GM18517 (cell line): ENCODE measurements at regions not wholly inside any gene's neighbourhood (a gene's known extent, or its start where the extent isn't known, plus 50 kb on each side); places are given as distances from the start of the nearest gene placed in this dataset.
"Not testable (repeated sequence)": the region's sequence is repeated elsewhere in the genome, so short reads cannot be mapped to it uniquely, and the experiment has no call there.

Source experiments
- ATAC-seq: cut with Tn5 transposase; IDR thresholded peaks from one replicate; pipeline ENCODE4 v1.9.1; 2021; ENCODE audit warnings: mild to moderate bottlenecking, moderate library complexity; ENCODE audit not compliant: unreplicated experiment

GRCh38 chr7:114084472-114085312 lies 165.9 kb upstream of the PPP1R3A start:
- ATAC-seq = peak; percentile 20

- no peak for ATAC-seq
Observed at GRCh38 chr7:114084002-114084471, 165.2 kb upstream of the PPP1R3A start.

GRCh38 chr7:114083166-114084001 lies 164.6 kb upstream of the PPP1R3A start:
- no peak for ATAC-seq

GRCh38 chr7:114082642-114083165 lies 163.9 kb upstream of the PPP1R3A start:
- no peak for ATAC-seq

GRCh38 chr7:114081606-114082425 lies 163.0 kb upstream of the PPP1R3A start:
- ATAC-seq = no peak

GRCh38 chr7:114077158-114077524 lies 158.3 kb upstream of the PPP1R3A start:
- not testable (repeated sequence) for ATAC-seq

- ATAC-seq = not testable (repeated sequence)
Observed at GRCh38 chr7:114076392-114077157, 157.8 kb upstream of the PPP1R3A start.

- ATAC-seq = no peak
Observed at GRCh38 chr7:114073701-114074100, 154.9 kb upstream of the PPP1R3A start.

GRCh38 chr7:114070246-114070645 lies 151.4 kb upstream of the PPP1R3A start:
- no peak for ATAC-seq

- ATAC-seq = no peak
Observed at GRCh38 chr7:114062810-114063209, 144.0 kb upstream of the PPP1R3A start.

- ATAC-seq = peak; percentile 89
Observed at GRCh38 chr7:114051871-114052331, 133.1 kb upstream of the PPP1R3A start.

- no peak for ATAC-seq
Observed at GRCh38 chr7:114050571-114050970, 131.8 kb upstream of the PPP1R3A start.

GRCh38 chr7:114048386-114049235 lies 129.8 kb upstream of the PPP1R3A start:
- ATAC-seq = peak; percentile 38

GRCh38 chr7:114047889-114048288 lies 129.1 kb upstream of the PPP1R3A start:
- no peak for ATAC-seq

- no peak for ATAC-seq
Observed at GRCh38 chr7:114033475-114033874, 114.7 kb upstream of the PPP1R3A start.

- peak; percentile 91 for ATAC-seq
Observed at GRCh38 chr7:114026486-114027089, 107.8 kb upstream of the PPP1R3A start.

GRCh38 chr7:114021135-114021534 lies 102.3 kb upstream of the PPP1R3A start:
- no peak for ATAC-seq

GRCh38 chr7:114008696-114009095 lies 89.9 kb upstream of the PPP1R3A start:
- no peak for ATAC-seq
